ENCODE measurements at regions not wholly inside any gene's neighbourhood (a gene's known extent, or its start where the extent isn't known, plus 50 kb on each side); places are given as distances from the start of the nearest gene placed in this dataset.

- Histone ChIP-seq H3K27me3 (ENCODE audit: control insufficient read depth in 1 of 2, insufficient read depth in 2 of 2, low read length in 1 of 2) (no peaks in the 10 kb centered on the region), H3K36me3 (ENCODE audit: control insufficient read depth in 1 of 2, insufficient read depth in 2 of 2, low read length in 1 of 2) (no peaks in the 10 kb centered on the region), H3K9me3 (ENCODE audit: control insufficient read depth, low read length) (no peaks in the 10 kb centered on the region), H3K4me3 (ENCODE audit: low read length in 2 of 2) (no peak overlapping the region), H3K27ac (ENCODE audit: low read depth in 1 of 2, low read length in 2 of 2) (no peak overlapping the region), H3K4me1 (ENCODE audit: control insufficient read depth in 1 of 2, insufficient read depth in 2 of 2, low read length in 2 of 2) (no peaks in the 10 kb centered on the region)
- no peak for DNase-seq
- WGBS, 2 donors, result 68 to 72% methylated on average over 6 of the region's 6 CpGs
- intact Hi-C loops (cut with DNase I), result no loop called here
- no peak for ATAC-seq (ENCODE audit: low FRiP score)
Observed at GRCh38 chr9:21694424-21694823, 108.0 kb upstream of the MTAP start.

GRCh38 chr9:21695443-21695842 is 107.0 kb upstream of the MTAP start:
- Histone ChIP-seq H3K4me1 (ENCODE audit: control insufficient read depth in 1 of 2, insufficient read depth in 2 of 2, low read length in 2 of 2) (no peaks in the 10 kb centered on the region), H3K36me3 (ENCODE audit: control insufficient read depth in 1 of 2, insufficient read depth in 2 of 2, low read length in 1 of 2) (no peaks in the 10 kb centered on the region), H3K9me3 (ENCODE audit: control insufficient read depth, low read length) (no peaks in the 10 kb centered on the region), H3K27me3 (ENCODE audit: control insufficient read depth in 1 of 2, insufficient read depth in 2 of 2, low read length in 1 of 2) (no peaks in the 10 kb centered on the region), H3K27ac (ENCODE audit: low read depth in 1 of 2, low read length in 2 of 2) (no peak overlapping the region), H3K4me3 (ENCODE audit: low read length in 2 of 2) (no peak overlapping the region)
- no peak for ATAC-seq (ENCODE audit: low FRiP score)
- WGBS, 2 donors, result 94 to 95% methylated on average over 14 of the region's 14 CpGs
- no peak for DNase-seq
- intact Hi-C loops (cut with DNase I), result no loop called here

- Histone ChIP-seq H3K36me3 (ENCODE audit: control insufficient read depth in 1 of 2, insufficient read depth in 2 of 2, low read length in 1 of 2) (no peaks in the 10 kb centered on the region), H3K4me3 (ENCODE audit: low read length in 2 of 2) (no peak overlapping the region), H3K27ac (ENCODE audit: low read depth in 1 of 2, low read length in 2 of 2) (no peak overlapping the region), H3K4me1 (ENCODE audit: control insufficient read depth in 1 of 2, insufficient read depth in 2 of 2, low read length in 2 of 2) (no peaks in the 10 kb centered on the region), H3K27me3 (ENCODE audit: control insufficient read depth in 1 of 2, insufficient read depth in 2 of 2, low read length in 1 of 2) (no peaks in the 10 kb centered on the region), H3K9me3 (ENCODE audit: control insufficient read depth, low read length) (no peaks in the 10 kb centered on the region)
- 94 to 95% methylated on average over 24 to 25 of the region's 25 CpGs for WGBS, 2 donors
- intact Hi-C loops (cut with DNase I), result no loop called here
- ATAC-seq (ENCODE audit: low FRiP score) (no peak), DNase-seq (no peak)
Observed at GRCh38 chr9:21695874-21696341, 106.5 kb upstream of the MTAP start.

- H3K4me3 ChIP-seq (ENCODE audit: low read length in 2 of 2), result no peak overlapping the region
- WGBS, 2 donors, result 42 to 46% methylated on average over 28 of the region's 28 CpGs
- no peaks in the 10 kb centered on the region for H3K9me3 ChIP-seq (ENCODE audit: control insufficient read depth, low read length)
- no peaks in the 10 kb centered on the region for H3K27me3 ChIP-seq (ENCODE audit: control insufficient read depth in 1 of 2, insufficient read depth in 2 of 2, low read length in 1 of 2)
- H3K36me3 ChIP-seq (ENCODE audit: control insufficient read depth in 1 of 2, insufficient read depth in 2 of 2, low read length in 1 of 2), result no peaks in the 10 kb centered on the region
- no peak overlapping the region for H3K27ac ChIP-seq (ENCODE audit: low read depth in 1 of 2, low read length in 2 of 2)
- intact Hi-C loops (cut with DNase I), result no loop called here
- no peaks in the 10 kb centered on the region for H3K4me1 ChIP-seq (ENCODE audit: control insufficient read depth in 1 of 2, insufficient read depth in 2 of 2, low read length in 2 of 2)
- DNase-seq (peak in 1 of 2 donors; percentile 67), ATAC-seq (ENCODE audit: low FRiP score) (no peak)
Observed at GRCh38 chr9:21696411-21696871, 106.0 kb upstream of the MTAP start.

GRCh38 chr9:21708260-21708711 is 94.2 kb upstream of the MTAP start:
- H3K4me3 ChIP-seq (ENCODE audit: low read length in 2 of 2), result no peak overlapping the region
- no peak for DNase-seq
- H3K9me3 ChIP-seq (ENCODE audit: control insufficient read depth, low read length), result no peaks in the 10 kb centered on the region
- no peak for ATAC-seq (ENCODE audit: low FRiP score)
- intact Hi-C loops (cut with DNase I), result no loop called here
- H3K4me1 ChIP-seq (ENCODE audit: control insufficient read depth in 1 of 2, insufficient read depth in 2 of 2, low read length in 2 of 2), result no peaks in the 10 kb centered on the region
- no peaks in the 10 kb centered on the region for H3K36me3 ChIP-seq (ENCODE audit: control insufficient read depth in 1 of 2, insufficient read depth in 2 of 2, low read length in 1 of 2)
- 52 to 53% methylated on average over 4 of the region's 4 CpGs for WGBS, 2 donors
- no peaks in the 10 kb centered on the region for H3K27me3 ChIP-seq (ENCODE audit: control insufficient read depth in 1 of 2, insufficient read depth in 2 of 2, low read length in 1 of 2)
- no peak overlapping the region for H3K27ac ChIP-seq (ENCODE audit: low read depth in 1 of 2, low read length in 2 of 2)

DNA sequence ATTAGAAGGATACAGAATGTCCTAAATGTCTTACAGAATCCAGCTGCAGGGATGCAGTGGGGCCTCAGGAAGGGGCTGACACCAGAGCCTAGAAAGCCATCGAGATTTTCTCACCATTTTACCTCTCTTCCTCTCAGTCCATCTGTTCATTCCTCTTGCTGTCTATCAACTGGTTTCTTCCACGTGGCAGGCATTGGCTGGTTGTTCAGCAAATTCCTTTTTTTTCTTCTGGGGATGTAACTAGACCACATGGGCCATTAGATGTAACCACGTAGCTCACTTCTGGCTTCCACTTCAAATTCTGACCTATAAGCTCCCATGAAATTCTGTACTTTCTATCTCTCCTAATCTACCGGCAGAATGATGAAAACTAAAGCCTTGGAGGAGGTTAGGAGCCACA is 93.6 kb upstream of the MTAP start:
- Histone ChIP-seq H3K36me3 (ENCODE audit: control insufficient read depth in 1 of 2, insufficient read depth in 2 of 2, low read length in 1 of 2) (no peaks in the 10 kb centered on the region), H3K4me1 (ENCODE audit: control insufficient read depth in 1 of 2, insufficient read depth in 2 of 2, low read length in 2 of 2) (no peaks in the 10 kb centered on the region), H3K27me3 (ENCODE audit: control insufficient read depth in 1 of 2, insufficient read depth in 2 of 2, low read length in 1 of 2) (no peaks in the 10 kb centered on the region), H3K9me3 (ENCODE audit: control insufficient read depth, low read length) (no peaks in the 10 kb centered on the region), H3K27ac (ENCODE audit: low read depth in 1 of 2, low read length in 2 of 2) (no peak overlapping the region), H3K4me3 (ENCODE audit: low read length in 2 of 2) (no peak overlapping the region)
- intact Hi-C loops (cut with DNase I), result no loop called here
- DNase-seq (no peak), ATAC-seq (ENCODE audit: low FRiP score) (no peak)
- 55 to 58% methylated on average over 4 of the region's 4 CpGs for WGBS, 2 donors

DNA sequence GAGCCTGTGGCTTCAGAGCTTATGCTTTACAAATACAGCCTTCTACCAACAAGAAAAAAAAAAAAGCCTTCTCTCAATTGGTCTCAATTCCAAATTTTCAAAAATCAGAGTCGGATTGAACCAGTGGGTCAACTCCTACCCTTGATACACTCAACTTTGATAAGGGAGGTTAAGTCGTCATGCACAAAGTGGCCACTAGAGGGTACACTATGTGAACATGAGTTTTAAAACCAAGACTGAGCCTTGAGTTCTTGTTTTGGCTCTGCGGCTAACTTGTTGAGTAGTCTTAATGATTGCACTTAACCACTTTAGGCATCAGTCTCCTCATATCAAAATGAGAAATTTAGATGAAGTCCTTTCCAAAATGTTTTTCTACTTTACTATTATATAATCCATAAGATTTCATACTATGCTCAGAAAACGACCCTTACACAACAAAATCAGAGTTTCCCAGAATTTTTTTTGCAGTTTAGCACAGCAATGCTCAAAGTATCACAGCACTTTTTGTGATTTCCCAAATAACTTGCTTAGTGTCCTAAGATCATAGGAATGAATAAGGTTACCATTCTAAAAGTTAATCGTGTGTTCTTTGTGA is 92.9 kb upstream of the MTAP start:
- no peak overlapping the region for H3K27ac ChIP-seq (ENCODE audit: low read depth in 1 of 2, low read length in 2 of 2)
- no peaks in the 10 kb centered on the region for H3K9me3 ChIP-seq (ENCODE audit: control insufficient read depth, low read length)
- no peak overlapping the region for H3K4me3 ChIP-seq (ENCODE audit: low read length in 2 of 2)
- WGBS, 2 donors, result 48 to 58% methylated on average over 5 of the region's 5 CpGs
- ATAC-seq (ENCODE audit: low FRiP score), result no peak
- intact Hi-C loops (cut with DNase I), result loop anchor here in 1 of 2 donors (5.0 kb wide), 1 partner anchor 78 kb away; no protein-coding TSS in a partner anchor
- DNase-seq, result no peak
- no peaks in the 10 kb centered on the region for H3K36me3 ChIP-seq (ENCODE audit: control insufficient read depth in 1 of 2, insufficient read depth in 2 of 2, low read length in 1 of 2)
- H3K4me1 ChIP-seq (ENCODE audit: control insufficient read depth in 1 of 2, insufficient read depth in 2 of 2, low read length in 2 of 2), result no peaks in the 10 kb centered on the region
- H3K27me3 ChIP-seq (ENCODE audit: control insufficient read depth in 1 of 2, insufficient read depth in 2 of 2, low read length in 1 of 2), result no peaks in the 10 kb centered on the region

- H3K27me3 ChIP-seq (ENCODE audit: control insufficient read depth in 1 of 2, insufficient read depth in 2 of 2, low read length in 1 of 2), result no peaks in the 10 kb centered on the region
- no peaks in the 10 kb centered on the region for H3K4me1 ChIP-seq (ENCODE audit: control insufficient read depth in 1 of 2, insufficient read depth in 2 of 2, low read length in 2 of 2)
- no peak overlapping the region for H3K27ac ChIP-seq (ENCODE audit: low read depth in 1 of 2, low read length in 2 of 2)
- ATAC-seq (ENCODE audit: low FRiP score), result no peak
- intact Hi-C loops (cut with DNase I), result loop anchor here in 1 of 2 donors (5.0 kb wide), 1 partner anchor 77 kb away; no protein-coding TSS in a partner anchor
- WGBS, 2 donors, result 64 to 66% methylated on average over 4 of the region's 4 CpGs
- H3K9me3 ChIP-seq (ENCODE audit: control insufficient read depth, low read length), result no peaks in the 10 kb centered on the region
- DNase-seq, result no peak
- no peak overlapping the region for H3K4me3 ChIP-seq (ENCODE audit: low read length in 2 of 2)
- no peaks in the 10 kb centered on the region for H3K36me3 ChIP-seq (ENCODE audit: control insufficient read depth in 1 of 2, insufficient read depth in 2 of 2, low read length in 1 of 2)
Observed at GRCh38 chr9:21710548-21711191, 91.8 kb upstream of the MTAP start.

GRCh38 chr9:21711504-21711903 is 90.9 kb upstream of the MTAP start:
- H3K4me3 ChIP-seq (ENCODE audit: low read length in 2 of 2), result no peak overlapping the region
- no peak for DNase-seq
- H3K4me1 ChIP-seq (ENCODE audit: control insufficient read depth in 1 of 2, insufficient read depth in 2 of 2, low read length in 2 of 2), result no peaks in the 10 kb centered on the region
- 35 to 45% methylated on average over 2 of the region's 2 CpGs for WGBS, 2 donors
- ATAC-seq (ENCODE audit: low FRiP score), result no peak
- H3K27me3 ChIP-seq (ENCODE audit: control insufficient read depth in 1 of 2, insufficient read depth in 2 of 2, low read length in 1 of 2), result no peaks in the 10 kb centered on the region
- H3K36me3 ChIP-seq (ENCODE audit: control insufficient read depth in 1 of 2, insufficient read depth in 2 of 2, low read length in 1 of 2), result no peaks in the 10 kb centered on the region
- H3K9me3 ChIP-seq (ENCODE audit: control insufficient read depth, low read length), result no peaks in the 10 kb centered on the region
- intact Hi-C loops (cut with DNase I), result loop anchor here in 1 of 2 donors (5.0 kb wide), 1 partner anchor 76 kb away; no protein-coding TSS in a partner anchor
- no peak overlapping the region for H3K27ac ChIP-seq (ENCODE audit: low read depth in 1 of 2, low read length in 2 of 2)

All from aorta (tissue), 5 donors.